Esophagus muscularis mucosa (tissue), 3 donors: ENCODE measurements at regions not wholly inside any gene's neighbourhood (a gene's known extent, or its start where the extent isn't known, plus 50 kb on each side); places are given as distances from the start of the nearest gene placed in this dataset.

Experiments
- POLR2A ChIP-seq: fragments of 450-650 bp; IDR thresholded peaks from one replicate; pipeline ENCODE4 v1.6.1; 2017; ENCODE audit warnings: antibody characterized with exemption, moderate library complexity, mild to moderate bottlenecking, low read depth
- TF ChIP-seq, protein P1 (sequence below), 3 experiments: fragments of 200-600 bp in 2 of 3; fragments of 450-650 bp in 1 of 3; sonication (generic) in 2 of 3; IDR thresholded peaks; one replicate each; pipeline ENCODE4 v1.5.1; 2017 to 2019; ENCODE audit warnings: antibody characterized with exemption in 3 of 3, mild to moderate bottlenecking in 2 of 3, moderate library complexity in 1 of 3

DNA sequence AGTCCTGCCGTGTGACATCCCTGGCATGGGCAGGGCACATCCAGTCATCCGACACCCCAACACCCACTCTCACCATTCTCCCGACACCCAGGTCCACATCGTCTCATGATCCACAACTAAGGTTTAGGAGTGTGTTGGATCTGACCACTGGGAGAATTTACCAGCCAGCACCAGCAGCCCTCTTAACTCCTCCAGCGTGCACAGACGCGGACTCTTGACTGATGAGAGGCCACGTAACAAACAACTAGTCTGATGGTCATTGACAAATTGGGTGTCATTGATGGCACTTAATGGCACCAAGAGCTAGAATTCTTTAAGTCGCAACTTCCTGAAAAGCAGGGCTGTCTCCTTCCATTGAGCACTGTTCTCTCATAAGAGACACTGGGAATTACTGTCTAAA is 203.0 kb upstream of the SFSWAP start:
- TF ChIP-seq POLR2A, result no peak
- TF ChIP-seq, protein P1, sequence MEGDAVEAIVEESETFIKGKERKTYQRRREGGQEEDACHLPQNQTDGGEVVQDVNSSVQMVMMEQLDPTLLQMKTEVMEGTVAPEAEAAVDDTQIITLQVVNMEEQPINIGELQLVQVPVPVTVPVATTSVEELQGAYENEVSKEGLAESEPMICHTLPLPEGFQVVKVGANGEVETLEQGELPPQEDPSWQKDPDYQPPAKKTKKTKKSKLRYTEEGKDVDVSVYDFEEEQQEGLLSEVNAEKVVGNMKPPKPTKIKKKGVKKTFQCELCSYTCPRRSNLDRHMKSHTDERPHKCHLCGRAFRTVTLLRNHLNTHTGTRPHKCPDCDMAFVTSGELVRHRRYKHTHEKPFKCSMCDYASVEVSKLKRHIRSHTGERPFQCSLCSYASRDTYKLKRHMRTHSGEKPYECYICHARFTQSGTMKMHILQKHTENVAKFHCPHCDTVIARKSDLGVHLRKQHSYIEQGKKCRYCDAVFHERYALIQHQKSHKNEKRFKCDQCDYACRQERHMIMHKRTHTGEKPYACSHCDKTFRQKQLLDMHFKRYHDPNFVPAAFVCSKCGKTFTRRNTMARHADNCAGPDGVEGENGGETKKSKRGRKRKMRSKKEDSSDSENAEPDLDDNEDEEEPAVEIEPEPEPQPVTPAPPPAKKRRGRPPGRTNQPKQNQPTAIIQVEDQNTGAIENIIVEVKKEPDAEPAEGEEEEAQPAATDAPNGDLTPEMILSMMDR (IDR thresholded peaks at IDR 0.05), result no peak
